A673 (cell line): ENCODE measurements at regions not wholly inside any gene's neighbourhood (a gene's known extent, or its start where the extent isn't known, plus 50 kb on each side); places are given as distances from the start of the nearest gene placed in this dataset.

Experiments used
- BruUV-seq: library from RNA; stranded (reverse); fragments of 400-500 nt; replicated peaks from 2 replicates; lab custom pipeline; 2021; lab: Mats Ljungman, UMichigan
- CTCF ChIA-PET: fragments of 300-600 bp; sonication (Branson Sonifier 250); formaldehyde crosslinking; loops from one replicate; lab custom pipeline; 2022; ENCODE audit warnings: antibody characterized with exemption; lab: Charles Lee
- POLR2A ChIA-PET: fragments of 300-600 bp; sonication (Branson Sonifier 250); formaldehyde crosslinking; loops from one replicate; lab custom pipeline; 2022; ENCODE audit warnings: antibody characterized with exemption; ENCODE audit not compliant: low non-redundant PET; lab: Charles Lee
- DNase-seq: peaks from one replicate; pipeline ENCODE4 v3.0.0-alpha.2; 2015; ENCODE audit warnings: low spot score
- H3K27ac ChIP-seq: fragments of 200-600 bp; sonication (generic); 2 replicates; pipeline ENCODE4 v1.5.1; 2016; ENCODE audit warnings: mixed run types, low read depth, mild to moderate bottlenecking, mixed read lengths, antibody characterized with exemption, low read length; ENCODE audit not compliant: poor library complexity, severe bottlenecking
- H3K27me3 ChIP-seq: fragments of 200-600 bp; sonication (generic); replicated peaks from 2 replicates; pipeline ENCODE4 v1.6.1; 2017; ENCODE audit warnings: mixed run types, low read depth, mild to moderate bottlenecking, mixed read lengths, antibody characterized with exemption, low read length; ENCODE audit not compliant: insufficient read depth, poor library complexity
- H3K36me3 ChIP-seq: fragments of 200-600 bp; sonication (generic); 2 replicates; pipeline ENCODE4 v1.6.1; 2016; ENCODE audit warnings: mixed run types, mild to moderate bottlenecking, mixed read lengths, antibody characterized with exemption, low read length; ENCODE audit not compliant: insufficient read depth, poor library complexity, severe bottlenecking
- H3K4me1 ChIP-seq: fragments of 200-600 bp; sonication (generic); 2 replicates; pipeline ENCODE4 v1.6.1; 2017; ENCODE audit warnings: mixed run types, mild to moderate bottlenecking, mixed read lengths, antibody characterized with exemption, low read length; ENCODE audit not compliant: insufficient read depth, poor library complexity, severe bottlenecking
- H3K4me3 ChIP-seq: fragments of 200-600 bp; sonication (generic); 2 replicates; pipeline ENCODE4 v1.5.1; 2016; ENCODE audit warnings: low read depth, mixed run types, mild to moderate bottlenecking, mixed read lengths, low read length; ENCODE audit not compliant: poor library complexity, severe bottlenecking
- H3K9me3 ChIP-seq: fragments of 200-600 bp; sonication (generic); 2 replicates; pipeline ENCODE4 v1.6.1; 2016; ENCODE audit warnings: mixed run types, low read depth, mild to moderate bottlenecking, mixed read lengths, antibody characterized with exemption, low read length; ENCODE audit not compliant: poor library complexity, severe bottlenecking
- EZH2 ChIP-seq: fragments of 200-600 bp; sonication (generic); IDR thresholded peaks from 2 replicates; pipeline ENCODE4 v1.6.1; 2017; ENCODE audit warnings: borderline replicate concordance, low read depth, mild to moderate bottlenecking, mixed read lengths, antibody characterized with exemption, low read length; ENCODE audit not compliant: poor library complexity, severe bottlenecking
- intact Hi-C: fragments of 100-400 bp; cut with micrococcal nuclease; formaldehyde crosslinking; loops from one replicate; pipeline ENCODE4 v1.10.0; 2022; ENCODE audit not compliant: unreplicated experiment
- TF ChIP-seq, protein P1 (sequence below): fragments of 300-800, 200-600 bp; sonication (generic); conservative IDR thresholded peaks from 2 replicates; pipeline ENCODE4 v1.5.1; 2017; ENCODE audit warnings: low read depth, mild to moderate bottlenecking, antibody characterized with exemption, low read length, moderate library complexity, mixed read lengths

DNA sequence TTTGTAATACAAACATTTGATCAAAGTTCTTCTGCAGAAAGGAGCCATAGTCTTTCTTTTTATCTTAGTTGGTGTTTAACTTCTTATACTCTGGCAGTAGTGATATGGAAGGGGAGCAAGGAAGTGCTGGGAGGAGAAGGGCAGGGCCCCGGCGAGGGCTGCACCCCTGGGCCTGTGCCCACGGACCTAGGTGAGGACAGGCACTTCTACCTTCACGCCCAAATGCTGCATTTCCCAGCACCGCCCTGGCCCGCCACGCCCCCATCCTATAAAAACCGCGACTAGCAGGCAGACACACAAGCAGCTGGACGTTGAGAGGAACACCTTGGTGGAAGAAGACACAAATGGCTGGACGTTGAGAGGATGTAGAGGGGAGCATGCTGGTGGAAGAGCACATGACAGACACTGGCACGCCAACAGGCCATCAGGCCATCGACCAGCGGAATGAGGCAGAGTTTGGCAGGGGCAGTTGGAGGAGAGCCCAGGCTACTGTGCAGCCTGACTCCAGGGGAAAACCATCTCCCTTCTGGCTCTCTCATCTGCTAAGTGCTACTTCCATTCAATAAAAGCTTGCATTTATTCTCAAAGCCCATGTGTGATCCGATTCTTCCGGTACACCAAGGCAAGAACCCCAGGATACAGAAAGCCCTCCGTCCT is 81.5 kb upstream of the C9orf72 start:
- H3K36me3 ChIP-seq = no peaks in the 10 kb centered on the region
- no peak for DNase-seq

DNA sequence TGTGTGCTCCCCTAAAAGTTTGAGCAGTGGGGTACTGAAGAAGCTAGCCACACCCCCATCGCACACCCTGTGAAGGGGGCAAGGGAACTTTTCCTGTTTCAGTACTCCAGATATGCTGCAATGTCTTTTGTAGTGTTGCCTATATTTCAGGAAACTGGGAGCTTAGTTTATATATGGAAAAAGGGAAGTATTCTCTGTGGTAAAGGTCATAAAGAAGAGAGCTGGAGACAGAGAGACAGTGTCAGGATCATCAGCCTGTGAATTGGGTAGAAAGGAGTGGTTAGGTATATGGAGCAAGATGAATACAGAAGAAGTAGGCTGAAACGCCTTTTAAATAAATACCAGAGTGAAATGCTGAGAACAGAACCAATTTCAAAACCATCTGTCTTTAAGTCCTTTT is 82.2 kb upstream of the C9orf72 start:
- ChIA-PET POLR2A (interaction anchor here (0.6 kb wide), 1 partner anchor 86 kb away, joined by 3 read pairs; no protein-coding TSS in a partner anchor), CTCF (no interaction called here)
- Histone ChIP-seq H3K27me3 (no peaks in the 10 kb centered on the region), H3K9me3 (no peaks in the 10 kb centered on the region), H3K36me3 (no peaks in the 10 kb centered on the region), H3K27ac (no peak overlapping the region), H3K4me3 (no peak overlapping the region), H3K4me1 (no peaks in the 10 kb centered on the region)
- intact Hi-C loops = no loop called here
- no peak for DNase-seq
- no TSS peak for BruUV-seq
- TF ChIP-seq, protein P1, sequence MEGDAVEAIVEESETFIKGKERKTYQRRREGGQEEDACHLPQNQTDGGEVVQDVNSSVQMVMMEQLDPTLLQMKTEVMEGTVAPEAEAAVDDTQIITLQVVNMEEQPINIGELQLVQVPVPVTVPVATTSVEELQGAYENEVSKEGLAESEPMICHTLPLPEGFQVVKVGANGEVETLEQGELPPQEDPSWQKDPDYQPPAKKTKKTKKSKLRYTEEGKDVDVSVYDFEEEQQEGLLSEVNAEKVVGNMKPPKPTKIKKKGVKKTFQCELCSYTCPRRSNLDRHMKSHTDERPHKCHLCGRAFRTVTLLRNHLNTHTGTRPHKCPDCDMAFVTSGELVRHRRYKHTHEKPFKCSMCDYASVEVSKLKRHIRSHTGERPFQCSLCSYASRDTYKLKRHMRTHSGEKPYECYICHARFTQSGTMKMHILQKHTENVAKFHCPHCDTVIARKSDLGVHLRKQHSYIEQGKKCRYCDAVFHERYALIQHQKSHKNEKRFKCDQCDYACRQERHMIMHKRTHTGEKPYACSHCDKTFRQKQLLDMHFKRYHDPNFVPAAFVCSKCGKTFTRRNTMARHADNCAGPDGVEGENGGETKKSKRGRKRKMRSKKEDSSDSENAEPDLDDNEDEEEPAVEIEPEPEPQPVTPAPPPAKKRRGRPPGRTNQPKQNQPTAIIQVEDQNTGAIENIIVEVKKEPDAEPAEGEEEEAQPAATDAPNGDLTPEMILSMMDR = no peak
- no peak for TF ChIP-seq EZH2

More for the DNA sequence above, 81.5 kb upstream of the C9orf72 start:
- BruUV-seq = no TSS peak
- no peaks in the 10 kb centered on the region for H3K4me1 ChIP-seq
- no peak overlapping the region for H3K4me3 ChIP-seq
- H3K27ac ChIP-seq = no peak overlapping the region
- ChIA-PET POLR2A (interaction anchor here (0.6 kb wide), 1 partner anchor 86 kb away, joined by 3 read pairs; no protein-coding TSS in a partner anchor), CTCF (no interaction called here)
- TF ChIP-seq, protein P1 = no peak
- TF ChIP-seq EZH2 = no peak
- no peaks in the 10 kb centered on the region for H3K27me3 ChIP-seq
- H3K9me3 ChIP-seq = no peaks in the 10 kb centered on the region
- intact Hi-C loops = no loop called here

DNA sequence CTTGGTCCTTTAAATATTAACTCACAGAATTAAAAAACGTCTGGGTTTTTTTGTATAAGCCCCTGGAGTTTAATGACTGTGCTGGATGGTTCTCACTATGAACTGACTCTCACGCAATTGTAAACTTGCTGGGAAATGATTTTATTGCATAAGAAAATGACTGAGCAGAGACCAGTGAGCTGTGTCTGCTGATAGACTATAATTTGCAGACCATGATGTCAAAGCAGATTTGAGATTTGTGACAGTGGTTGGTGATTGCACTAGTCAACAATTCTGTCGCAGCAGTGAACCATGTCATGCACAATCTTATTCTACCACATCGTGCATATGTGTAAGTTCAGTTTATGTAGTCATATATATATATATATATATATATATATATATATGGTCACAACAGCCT is 85.7 kb upstream of the C9orf72 start:
- Histone ChIP-seq H3K4me1 (no peaks in the 10 kb centered on the region), H3K36me3 (no peaks in the 10 kb centered on the region), H3K27ac (no peak overlapping the region), H3K4me3 (no peak overlapping the region), H3K9me3 (no peaks in the 10 kb centered on the region), H3K27me3 (no peaks in the 10 kb centered on the region)
- intact Hi-C loops = no loop called here
- ChIA-PET CTCF (no interaction called here), POLR2A (no interaction called here)
- DNase-seq = no peak
- TF ChIP-seq, protein P1 = no peak
- no peak for TF ChIP-seq EZH2
- no TSS peak for BruUV-seq
